HG02588 (cell line): ENCODE measurements at regions not wholly inside any gene's neighbourhood (a gene's known extent, or its start where the extent isn't known, plus 50 kb on each side); places are given as distances from the start of the nearest gene placed in this dataset.
"Not testable (repeated sequence)": the region's sequence is repeated elsewhere in the genome, so short reads cannot be mapped to it uniquely, and the experiment has no call there.

ENCODE experiments used
- ATAC-seq: cut with Tn5 transposase; IDR thresholded peaks from one replicate; pipeline ENCODE4 v1.9.1; 2021; ENCODE audit warnings: mild to moderate bottlenecking, moderate library complexity; ENCODE audit not compliant: unreplicated experiment

GRCh38 chr3:162512488-162512887 is 1015.9 kb downstream of the OTOL1 start:
- no peak for ATAC-seq

GRCh38 chr3:162517110-162517509 is 1020.5 kb downstream of the OTOL1 start:
- ATAC-seq = no peak

- no peak for ATAC-seq
Observed at GRCh38 chr3:162521669-162522068, 1025.1 kb downstream of the OTOL1 start.

GRCh38 chr3:162525066-162525742 is 1028.6 kb downstream of the OTOL1 start:
- no peak for ATAC-seq

- ATAC-seq = no peak
Observed at GRCh38 chr3:162525771-162526170, 1029.2 kb downstream of the OTOL1 start.

- no peak for ATAC-seq
Observed at GRCh38 chr3:162534431-162534830, 1037.8 kb downstream of the OTOL1 start.

GRCh38 chr3:162538491-162538890 is 1041.9 kb downstream of the OTOL1 start:
- ATAC-seq = no peak

GRCh38 chr3:162538906-162539305 is 1042.3 kb downstream of the OTOL1 start:
- no peak for ATAC-seq

- ATAC-seq = no peak
Observed at GRCh38 chr3:162540421-162540820, 1043.8 kb downstream of the OTOL1 start.

GRCh38 chr3:162541923-162542322 is 1045.3 kb downstream of the OTOL1 start:
- no peak for ATAC-seq

GRCh38 chr3:162544246-162544645 is 1047.6 kb downstream of the OTOL1 start:
- ATAC-seq = no peak

- ATAC-seq = no peak
Observed at GRCh38 chr3:162546910-162547309, 1050.3 kb downstream of the OTOL1 start.

- ATAC-seq = no peak
Observed at GRCh38 chr3:162547321-162547720, 1050.7 kb downstream of the OTOL1 start.

- ATAC-seq = no peak
Observed at GRCh38 chr3:162555761-162556160, 1059.2 kb downstream of the OTOL1 start.

- ATAC-seq = no peak
Observed at GRCh38 chr3:162558016-162558415, 1061.4 kb downstream of the OTOL1 start.

GRCh38 chr3:162568706-162569105 is 1072.1 kb downstream of the OTOL1 start:
- no peak for ATAC-seq

- ATAC-seq = no peak
Observed at GRCh38 chr3:162569314-162569713, 1072.7 kb downstream of the OTOL1 start.

- no peak for ATAC-seq
Observed at GRCh38 chr3:162584986-162585385, 1088.4 kb downstream of the OTOL1 start.

- no peak for ATAC-seq
Observed at GRCh38 chr3:162586591-162586990, 1090.0 kb downstream of the OTOL1 start.

- ATAC-seq = no peak
Observed at GRCh38 chr3:162597226-162597625, 1100.6 kb downstream of the OTOL1 start.

- ATAC-seq = not testable (repeated sequence)
Observed at GRCh38 chr3:162598500-162598899, 1101.9 kb downstream of the OTOL1 start.

- ATAC-seq = not testable (repeated sequence)
Observed at GRCh38 chr3:162599742-162600141, 1103.1 kb downstream of the OTOL1 start.

- ATAC-seq = no peak
Observed at GRCh38 chr3:162601101-162601670, 1104.6 kb downstream of the OTOL1 start.
